Upper lobe of left lung (tissue), 6 donors: ENCODE measurements at regions not wholly inside any gene's neighbourhood (a gene's known extent, or its start where the extent isn't known, plus 50 kb on each side); places are given as distances from the start of the nearest gene placed in this dataset.

Experiments used
- ATAC-seq, 2 donors: fragments of 200-7000 bp; cut with Tn5 transposase; one replicate each; pipeline ENCODE4 v1.9.1; 2022; ENCODE audit warnings: mild to moderate bottlenecking in 2 of 2, moderate library complexity in 2 of 2; ENCODE audit not compliant: low FRiP score in 2 of 2
- DNase-seq, 2 donors: peaks; one replicate each; pipeline ENCODE4 v3.0.0-alpha.2; 2019 to 2020
- H3K27ac ChIP-seq, 4 donors: fragments of 200-600 bp; sonication (generic); one replicate each; pipeline ENCODE4 v1.5.1; 2016 to 2019
- H3K27me3 ChIP-seq, 4 donors: fragments of 200-600 bp; sonication (generic); one replicate each; pipeline ENCODE4 v1.5.1; 2017 to 2019
- H3K36me3 ChIP-seq, 4 donors: fragments of 200-600 bp; sonication (generic); one replicate each; pipeline ENCODE4 v1.5.1; 2016 to 2019
- H3K4me1 ChIP-seq, 4 donors: fragments of 200-600 bp; sonication (generic); one replicate each; pipeline ENCODE4 v1.5.1; 2018 to 2019
- H3K4me3 ChIP-seq, 4 donors: fragments of 200-600 bp; sonication (generic); one replicate each; pipeline ENCODE4 v1.5.1; 2017 to 2019; ENCODE audit warnings: mild to moderate bottlenecking in 2 of 4, moderate library complexity in 1 of 4
- H3K9me3 ChIP-seq, 4 donors: fragments of 200-600 bp; sonication (generic); one replicate each; pipeline ENCODE4 v1.5.1; 2018 to 2019
- EP300 ChIP-seq, 4 donors: sonication (generic); formaldehyde crosslinking; IDR thresholded peaks; one replicate each; pipeline ENCODE4 v1.5.1; 2017; ENCODE audit warnings: antibody characterized with exemption in 4 of 4, control low read depth in 2 of 4
- POLR2A ChIP-seq, 4 donors: fragments of 450-650 bp; IDR thresholded peaks; one replicate each; pipeline ENCODE4 v1.5.1; 2016 to 2017; ENCODE audit warnings: antibody characterized with exemption in 4 of 4, mild to moderate bottlenecking in 2 of 4
- POLR2AphosphoS5 ChIP-seq, 2 donors: sonication (generic); formaldehyde crosslinking; IDR thresholded peaks; one replicate each; pipeline ENCODE4 v1.5.1; 2017; ENCODE audit warnings: antibody characterized with exemption in 2 of 2
- WGBS, 2 donors: methylation state at CpG; one replicate each; pipeline ENCODE4 v1.1.5; 2017 to 2018; 5-methylcytosine and 5-hydroxymethylcytosine counted together
- TF ChIP-seq, protein P1 (sequence below), 6 experiments: fragments of 450-650 bp in 4 of 6; fragments of 200-600 bp in 2 of 6; sonication (generic) in 2 of 6; IDR thresholded peaks; one replicate each; pipeline ENCODE4 v1.5.1; 2016 to 2019; ENCODE audit warnings: antibody characterized with exemption in 6 of 6
- donor health status: DM: no; HTN: no; CAD: no; lungs with moderate emphysema.
- donor health status: DM: no; HTN: yes; CAD: no; lungs with severe emphysema.

DNA sequence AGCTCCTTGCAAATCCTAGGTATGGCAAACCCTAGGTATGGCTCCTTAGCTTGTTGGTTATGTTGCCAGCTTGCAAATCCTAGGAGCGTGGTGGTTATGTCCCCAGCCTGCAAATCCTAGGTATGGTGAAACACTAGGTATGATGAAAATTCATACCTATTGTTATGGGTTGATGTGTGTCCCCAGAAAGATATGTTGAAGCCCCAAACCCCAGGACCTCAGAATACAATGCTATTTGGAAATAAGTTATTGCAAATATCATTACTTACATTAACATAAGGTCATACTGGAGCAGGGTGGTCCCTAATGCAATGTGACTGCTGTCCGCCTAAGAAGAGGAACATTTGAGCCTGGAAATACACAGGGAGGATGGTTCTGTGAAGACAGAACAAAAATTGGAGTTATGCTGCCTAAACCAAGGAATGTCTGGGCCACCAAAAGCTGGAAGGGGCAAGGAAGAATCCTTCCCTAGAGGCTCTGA lies 220.8 kb downstream of the MYCN start:
- Histone ChIP-seq H3K27me3 (no peaks in the 10 kb centered on the region), H3K9me3 (no peaks in the 10 kb centered on the region), H3K36me3 (no peaks in the 10 kb centered on the region), H3K4me3 (no peak overlapping the region), H3K4me1 (no peaks in the 10 kb centered on the region), H3K27ac (no peak overlapping the region)
- 37 to 85% methylated on average over 1 to 2 of the region's 2 CpGs for WGBS, 2 donors
- ATAC-seq (no peak), DNase-seq (no peak)
- no peak for TF ChIP-seq POLR2AphosphoS5 (IDR thresholded peaks at IDR 0.05)
- no peak for TF ChIP-seq POLR2A (IDR thresholded peaks at IDR 0.05)

DNA sequence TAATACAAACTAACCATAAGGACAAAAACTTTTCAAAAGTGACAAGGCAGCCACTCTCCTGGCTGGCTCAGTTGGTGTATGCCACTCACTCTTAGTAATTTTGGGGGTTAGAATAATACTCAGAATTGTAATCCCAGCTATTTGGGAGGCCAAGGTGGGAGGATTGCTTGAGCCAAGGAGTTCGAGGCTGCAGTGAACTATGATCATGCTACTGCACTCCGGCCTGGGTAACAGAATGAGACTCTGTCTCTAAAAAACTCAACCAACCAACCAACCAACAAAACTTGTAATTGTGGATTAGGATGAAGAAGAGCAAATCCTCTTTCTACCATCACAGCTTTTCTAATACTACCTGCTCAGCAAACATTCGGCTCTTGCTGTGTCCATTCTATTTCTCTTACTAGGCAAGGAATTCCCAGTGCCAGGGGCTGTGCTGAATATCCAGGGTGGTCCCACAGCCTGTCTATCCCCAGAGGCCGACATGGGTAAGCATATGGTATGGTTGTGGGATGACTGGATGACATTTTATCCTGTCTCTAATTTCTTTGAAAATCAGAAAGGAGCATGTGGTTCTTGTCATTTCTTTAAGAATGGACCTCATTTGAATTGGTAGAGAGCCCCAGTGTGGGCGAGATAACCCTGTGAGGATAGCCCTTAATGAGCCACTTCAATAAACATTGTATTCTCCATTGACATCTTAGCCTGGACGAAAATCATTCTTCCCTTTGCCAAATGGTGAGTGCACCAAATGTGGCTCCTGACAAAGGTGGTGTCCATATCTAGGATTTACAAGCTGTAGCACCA lies 220.1 kb downstream of the MYCN start:
- Histone ChIP-seq H3K36me3 (no peaks in the 10 kb centered on the region), H3K27ac (no peak overlapping the region), H3K4me1 (no peaks in the 10 kb centered on the region), H3K9me3 (no peaks in the 10 kb centered on the region), H3K27me3 (no peaks in the 10 kb centered on the region), H3K4me3 (no peak overlapping the region)
- no peak for ATAC-seq
- TF ChIP-seq POLR2A (IDR thresholded peaks at IDR 0.05) (no peak), EP300 (IDR thresholded peaks at IDR 0.05) (no peak), POLR2AphosphoS5 (IDR thresholded peaks at IDR 0.05) (no peak)
- TF ChIP-seq, protein P1, sequence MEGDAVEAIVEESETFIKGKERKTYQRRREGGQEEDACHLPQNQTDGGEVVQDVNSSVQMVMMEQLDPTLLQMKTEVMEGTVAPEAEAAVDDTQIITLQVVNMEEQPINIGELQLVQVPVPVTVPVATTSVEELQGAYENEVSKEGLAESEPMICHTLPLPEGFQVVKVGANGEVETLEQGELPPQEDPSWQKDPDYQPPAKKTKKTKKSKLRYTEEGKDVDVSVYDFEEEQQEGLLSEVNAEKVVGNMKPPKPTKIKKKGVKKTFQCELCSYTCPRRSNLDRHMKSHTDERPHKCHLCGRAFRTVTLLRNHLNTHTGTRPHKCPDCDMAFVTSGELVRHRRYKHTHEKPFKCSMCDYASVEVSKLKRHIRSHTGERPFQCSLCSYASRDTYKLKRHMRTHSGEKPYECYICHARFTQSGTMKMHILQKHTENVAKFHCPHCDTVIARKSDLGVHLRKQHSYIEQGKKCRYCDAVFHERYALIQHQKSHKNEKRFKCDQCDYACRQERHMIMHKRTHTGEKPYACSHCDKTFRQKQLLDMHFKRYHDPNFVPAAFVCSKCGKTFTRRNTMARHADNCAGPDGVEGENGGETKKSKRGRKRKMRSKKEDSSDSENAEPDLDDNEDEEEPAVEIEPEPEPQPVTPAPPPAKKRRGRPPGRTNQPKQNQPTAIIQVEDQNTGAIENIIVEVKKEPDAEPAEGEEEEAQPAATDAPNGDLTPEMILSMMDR (IDR thresholded peaks at IDR 0.05): no peak
- 80 to 88% methylated on average over 6 of the region's 6 CpGs for WGBS, 2 donors
- no peak for DNase-seq

DNA sequence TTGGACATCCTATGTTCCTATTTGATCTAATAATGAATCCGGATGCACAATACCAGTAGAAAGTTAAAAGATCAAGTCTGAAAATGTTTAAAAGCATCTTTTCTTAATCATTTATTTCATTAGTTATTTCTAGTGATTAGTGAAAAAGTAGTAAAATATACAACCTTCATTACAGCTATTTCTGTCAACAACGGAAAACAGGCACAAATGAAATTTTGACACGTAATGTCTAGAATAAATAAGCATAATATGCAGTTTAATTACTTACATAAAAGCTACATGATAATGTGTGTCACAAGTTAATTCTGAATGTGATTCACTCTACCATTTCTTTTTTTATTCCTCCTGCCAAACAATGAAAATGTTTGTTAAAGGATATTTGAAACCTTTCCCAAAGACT lies 216.1 kb downstream of the MYCN start:
- H3K4me3 ChIP-seq: no peak overlapping the region
- no peaks in the 10 kb centered on the region for H3K36me3 ChIP-seq
- no peak for DNase-seq
- TF ChIP-seq POLR2A (IDR thresholded peaks at IDR 0.05) (no peak), POLR2AphosphoS5 (IDR thresholded peaks at IDR 0.05) (no peak), EP300 (IDR thresholded peaks at IDR 0.05) (no peak)
- TF ChIP-seq, protein P1 (IDR thresholded peaks at IDR 0.05): no peak
- no peaks in the 10 kb centered on the region for H3K4me1 ChIP-seq
- no peaks in the 10 kb centered on the region for H3K9me3 ChIP-seq
- no peak for ATAC-seq
- no peaks in the 10 kb centered on the region for H3K27me3 ChIP-seq
- 85 to 91% methylated on average over 3 of the region's 3 CpGs for WGBS, 2 donors
- no peak overlapping the region for H3K27ac ChIP-seq

DNA sequence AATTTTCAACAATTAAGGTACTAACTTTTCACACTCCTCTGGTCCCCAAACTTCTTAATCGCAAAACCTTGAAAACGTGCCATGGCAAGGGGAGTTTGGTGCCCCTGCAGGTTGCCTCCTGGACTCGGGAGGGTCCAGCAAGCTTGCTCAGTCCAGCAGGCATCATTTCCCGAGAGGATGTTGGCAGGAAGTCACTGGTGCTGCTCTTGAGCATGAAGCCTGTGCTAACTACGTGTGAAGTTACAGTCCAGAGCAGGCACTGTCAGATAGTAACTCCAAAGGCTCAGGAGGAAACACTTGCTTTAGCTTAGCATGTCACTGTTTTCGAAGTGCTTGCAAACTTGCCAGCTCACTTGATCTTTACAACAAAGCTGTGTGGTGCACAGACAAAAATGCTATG lies 215.4 kb downstream of the MYCN start:
- H3K9me3 ChIP-seq: no peaks in the 10 kb centered on the region
- no peak for TF ChIP-seq POLR2AphosphoS5 (IDR thresholded peaks at IDR 0.05)
- TF ChIP-seq POLR2A (IDR thresholded peaks at IDR 0.05): no peak
- no peak for TF ChIP-seq EP300 (IDR thresholded peaks at IDR 0.05)
- TF ChIP-seq, protein P1 (IDR thresholded peaks at IDR 0.05): no peak
- ATAC-seq (no peak), DNase-seq (no peak)
- H3K27me3 ChIP-seq: no peaks in the 10 kb centered on the region
- no peaks in the 10 kb centered on the region for H3K4me1 ChIP-seq
- no peak overlapping the region for H3K27ac ChIP-seq
- H3K4me3 ChIP-seq: no peak overlapping the region
- WGBS, 2 donors: 18 to 25% methylated on average over 6 of the region's 6 CpGs
- no peaks in the 10 kb centered on the region for H3K36me3 ChIP-seq

DNA sequence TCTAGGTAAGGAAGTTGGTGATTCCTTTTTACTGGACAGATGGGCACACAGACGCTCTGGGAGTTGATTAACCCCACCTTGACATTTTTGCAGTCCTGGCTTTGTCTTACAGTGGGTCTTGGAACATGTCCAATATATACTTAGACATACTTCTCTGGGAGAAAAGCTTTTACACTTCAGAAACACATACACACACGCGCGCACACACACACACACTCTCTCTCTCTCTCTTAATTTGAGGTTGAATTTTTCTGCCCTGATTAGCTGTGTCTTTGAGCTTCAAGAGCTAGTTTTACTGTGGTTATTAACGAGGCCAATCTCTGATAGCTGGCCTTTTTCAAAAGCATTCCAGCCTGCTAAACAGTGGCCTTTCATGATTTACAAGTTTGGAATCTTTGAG lies 215.0 kb downstream of the MYCN start:
- 54 to 59% methylated on average over 5 of the region's 5 CpGs for WGBS, 2 donors
- no peak for ATAC-seq
- no peaks in the 10 kb centered on the region for H3K36me3 ChIP-seq
- H3K4me1 ChIP-seq: no peaks in the 10 kb centered on the region
- TF ChIP-seq EP300 (IDR thresholded peaks at IDR 0.05): no peak
- no peak for TF ChIP-seq POLR2AphosphoS5 (IDR thresholded peaks at IDR 0.05)
- no peak for TF ChIP-seq POLR2A (IDR thresholded peaks at IDR 0.05)
- TF ChIP-seq, protein P1 (IDR thresholded peaks at IDR 0.05): no peak
- H3K27me3 ChIP-seq: no peaks in the 10 kb centered on the region
- H3K9me3 ChIP-seq: no peaks in the 10 kb centered on the region
- no peak overlapping the region for H3K4me3 ChIP-seq
- no peak overlapping the region for H3K27ac ChIP-seq
- no peak for DNase-seq
